ENCODE measurements at regions not wholly inside any gene's neighbourhood (a gene's known extent, or its start where the extent isn't known, plus 50 kb on each side); places are given as distances from the start of the nearest gene placed in this dataset.

GRCh38 chr5:34523387-34523726 is 132.8 kb upstream of the RAI14 start:
- peaks cover 16% of the 10 kb centered on the region for H3K4me1 Mint-ChIP-seq (ENCODE audit: low read depth)
- peak overlapping the region; percentile 31 for H3K27ac Mint-ChIP-seq
- no peaks in the 10 kb centered on the region for H3K9me3 Mint-ChIP-seq (ENCODE audit: low read depth)
- TF ChIP-seq, protein P1, sequence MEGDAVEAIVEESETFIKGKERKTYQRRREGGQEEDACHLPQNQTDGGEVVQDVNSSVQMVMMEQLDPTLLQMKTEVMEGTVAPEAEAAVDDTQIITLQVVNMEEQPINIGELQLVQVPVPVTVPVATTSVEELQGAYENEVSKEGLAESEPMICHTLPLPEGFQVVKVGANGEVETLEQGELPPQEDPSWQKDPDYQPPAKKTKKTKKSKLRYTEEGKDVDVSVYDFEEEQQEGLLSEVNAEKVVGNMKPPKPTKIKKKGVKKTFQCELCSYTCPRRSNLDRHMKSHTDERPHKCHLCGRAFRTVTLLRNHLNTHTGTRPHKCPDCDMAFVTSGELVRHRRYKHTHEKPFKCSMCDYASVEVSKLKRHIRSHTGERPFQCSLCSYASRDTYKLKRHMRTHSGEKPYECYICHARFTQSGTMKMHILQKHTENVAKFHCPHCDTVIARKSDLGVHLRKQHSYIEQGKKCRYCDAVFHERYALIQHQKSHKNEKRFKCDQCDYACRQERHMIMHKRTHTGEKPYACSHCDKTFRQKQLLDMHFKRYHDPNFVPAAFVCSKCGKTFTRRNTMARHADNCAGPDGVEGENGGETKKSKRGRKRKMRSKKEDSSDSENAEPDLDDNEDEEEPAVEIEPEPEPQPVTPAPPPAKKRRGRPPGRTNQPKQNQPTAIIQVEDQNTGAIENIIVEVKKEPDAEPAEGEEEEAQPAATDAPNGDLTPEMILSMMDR (IDR thresholded peaks at IDR 0.05; ENCODE audit: unreplicated experiment), result no peak
- H3K36me3 Mint-ChIP-seq (ENCODE audit: insufficient read depth), result no peaks in the 10 kb centered on the region
- no peak for DNase-seq (ENCODE audit: low spot score, unreplicated experiment)
- no peak overlapping the region for H3K4me3 Mint-ChIP-seq (ENCODE audit: low read depth)
- no peaks in the 10 kb centered on the region for H3K27me3 Mint-ChIP-seq

DNA sequence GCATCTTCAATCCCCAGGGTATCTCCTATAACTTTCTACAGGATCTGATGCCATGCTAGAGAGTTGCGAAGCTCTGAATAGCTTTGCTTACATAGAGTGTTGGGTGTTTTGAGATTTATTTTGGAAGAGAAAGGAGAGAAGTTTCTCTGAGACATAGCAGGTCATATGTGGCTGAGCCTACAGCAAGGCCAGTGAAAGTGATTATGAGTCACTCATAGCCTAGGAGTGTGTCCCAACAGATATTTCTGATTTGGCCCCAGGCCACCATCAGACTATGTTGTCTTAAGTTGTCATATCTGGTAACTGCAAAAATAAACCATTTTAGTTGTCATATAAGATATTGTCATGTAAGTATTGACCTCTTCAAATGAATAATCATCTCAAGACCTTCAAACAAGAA is 132.0 kb upstream of the RAI14 start:
- H3K4me1 Mint-ChIP-seq (ENCODE audit: low read depth), result peaks cover 16% of the 10 kb centered on the region
- no peak overlapping the region for H3K4me3 Mint-ChIP-seq (ENCODE audit: low read depth)
- H3K36me3 Mint-ChIP-seq (ENCODE audit: insufficient read depth), result no peaks in the 10 kb centered on the region
- TF ChIP-seq, protein P1 (IDR thresholded peaks at IDR 0.05; ENCODE audit: unreplicated experiment), result no peak
- H3K27me3 Mint-ChIP-seq, result no peaks in the 10 kb centered on the region
- no peak overlapping the region for H3K27ac Mint-ChIP-seq
- no peaks in the 10 kb centered on the region for H3K9me3 Mint-ChIP-seq (ENCODE audit: low read depth)
- no peak for DNase-seq (ENCODE audit: low spot score, unreplicated experiment)

- Mint-ChIP-seq H3K4me3 (ENCODE audit: low read depth) (no peak overlapping the region), H3K9me3 (ENCODE audit: low read depth) (no peaks in the 10 kb centered on the region), H3K4me1 (ENCODE audit: low read depth) (peaks cover 16% of the 10 kb centered on the region), H3K36me3 (ENCODE audit: insufficient read depth) (no peaks in the 10 kb centered on the region), H3K27ac (no peak overlapping the region), H3K27me3 (no peaks in the 10 kb centered on the region)
- no peak for DNase-seq (ENCODE audit: low spot score, unreplicated experiment)
- TF ChIP-seq, protein P1 (IDR thresholded peaks at IDR 0.05; ENCODE audit: unreplicated experiment), result no peak
Observed at GRCh38 chr5:34525761-34526160, 130.4 kb upstream of the RAI14 start.

- no peaks in the 10 kb centered on the region for H3K9me3 Mint-ChIP-seq (ENCODE audit: low read depth)
- TF ChIP-seq, protein P1 (IDR thresholded peaks at IDR 0.05; ENCODE audit: unreplicated experiment), result no peak
- no peaks in the 10 kb centered on the region for H3K27me3 Mint-ChIP-seq
- no peak overlapping the region for H3K27ac Mint-ChIP-seq
- no peak for DNase-seq (ENCODE audit: low spot score, unreplicated experiment)
- H3K4me3 Mint-ChIP-seq (ENCODE audit: low read depth), result no peak overlapping the region
- H3K36me3 Mint-ChIP-seq (ENCODE audit: insufficient read depth), result no peaks in the 10 kb centered on the region
- H3K4me1 Mint-ChIP-seq (ENCODE audit: low read depth), result peaks cover 13% of the 10 kb centered on the region
Observed at GRCh38 chr5:34526682-34527305, 129.3 kb upstream of the RAI14 start.

DNA sequence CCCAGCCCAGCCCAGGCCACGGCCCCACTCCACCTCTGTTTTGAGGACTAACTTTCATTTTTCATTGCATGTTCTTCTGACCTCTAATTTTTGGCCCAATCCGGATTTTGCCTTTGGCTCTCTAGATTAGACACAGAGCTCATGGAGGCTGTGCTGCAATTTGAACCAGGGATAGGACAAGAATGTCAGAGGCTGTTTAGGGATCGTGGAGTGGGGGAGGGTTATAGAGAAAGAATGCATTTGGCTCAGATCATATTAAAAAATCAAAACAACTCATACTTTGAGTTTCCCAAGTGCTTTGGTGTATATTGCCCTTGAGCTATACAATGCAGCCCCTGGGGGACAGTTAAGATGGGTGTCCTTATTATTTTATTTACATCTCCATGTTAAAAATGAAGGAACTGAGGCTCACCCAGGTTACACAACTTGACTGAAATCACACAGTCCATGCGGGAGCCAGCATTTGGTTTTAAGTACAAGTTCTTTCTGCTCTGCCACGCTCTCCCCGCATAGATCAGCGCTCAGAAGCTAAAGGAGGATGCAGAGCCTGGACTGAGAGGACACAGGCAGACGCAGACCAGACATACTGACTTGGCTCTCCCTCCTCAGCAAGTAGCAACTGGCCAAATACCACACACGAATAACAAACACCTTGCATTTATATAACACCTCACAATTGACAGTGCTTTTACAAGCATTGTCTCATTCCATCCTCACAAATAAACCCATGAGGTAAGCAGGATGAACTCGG is 126.4 kb upstream of the RAI14 start:
- Mint-ChIP-seq H3K36me3 (ENCODE audit: insufficient read depth) (no peaks in the 10 kb centered on the region), H3K4me1 (ENCODE audit: low read depth) (peaks cover 6% of the 10 kb centered on the region), H3K9me3 (ENCODE audit: low read depth) (no peaks in the 10 kb centered on the region), H3K4me3 (ENCODE audit: low read depth) (no peak overlapping the region), H3K27ac (no peak overlapping the region), H3K27me3 (no peaks in the 10 kb centered on the region)
- TF ChIP-seq, protein P1 (IDR thresholded peaks at IDR 0.05; ENCODE audit: unreplicated experiment), result no peak
- DNase-seq (ENCODE audit: low spot score, unreplicated experiment), result no peak
